Suprapubic skin (tissue), 4 donors: ENCODE measurements at regions not wholly inside any gene's neighbourhood (a gene's known extent, or its start where the extent isn't known, plus 50 kb on each side); places are given as distances from the start of the nearest gene placed in this dataset.
"Not testable (repeated sequence)": the region's sequence is repeated elsewhere in the genome, so short reads cannot be mapped to it uniquely, and the experiment has no call there.

Source experiments
- DNase-seq, 2 donors: peaks; one replicate each; pipeline ENCODE4 v3.0.0-alpha.2; 2019; ENCODE audit warnings: low spot score in 2 of 2
- H3K27ac ChIP-seq: fragments of 200-600 bp; sonication (generic); one replicate; pipeline ENCODE4 v1.5.1; 2019
- H3K27me3 ChIP-seq: fragments of 200-600 bp; sonication (generic); one replicate; pipeline ENCODE4 v1.5.1; 2019
- H3K36me3 ChIP-seq: fragments of 200-600 bp; sonication (generic); one replicate; pipeline ENCODE4 v1.5.1; 2019
- H3K4me1 ChIP-seq: fragments of 200-600 bp; sonication (generic); one replicate; pipeline ENCODE4 v1.5.1; 2019
- H3K4me3 ChIP-seq: fragments of 200-600 bp; sonication (generic); one replicate; pipeline ENCODE4 v1.5.1; 2019; ENCODE audit warnings: mild to moderate bottlenecking
- H3K9me3 ChIP-seq: fragments of 200-600 bp; sonication (generic); one replicate; pipeline ENCODE4 v1.5.1; 2019
- EP300 ChIP-seq: sonication (generic); formaldehyde crosslinking; IDR thresholded peaks from one replicate; pipeline ENCODE4 v1.6.1; 2017; ENCODE audit warnings: antibody characterized with exemption
- POLR2A ChIP-seq, 2 donors: fragments of 450-650 bp; IDR thresholded peaks; one replicate each; pipeline ENCODE4 v1.6.1; 2017; ENCODE audit warnings: antibody characterized with exemption in 2 of 2, mild to moderate bottlenecking in 2 of 2, moderate library complexity in 2 of 2
- POLR2AphosphoS5 ChIP-seq, 3 donors: sonication (generic); formaldehyde crosslinking; IDR thresholded peaks; one replicate each; pipeline ENCODE4 v1.6.1; 2017; ENCODE audit warnings: antibody characterized with exemption in 3 of 3
- WGBS: methylation state at CpG from one replicate; pipeline ENCODE4 v1.1.5; 2018; 5-methylcytosine and 5-hydroxymethylcytosine counted together
- TF ChIP-seq, protein P1 (sequence below), 2 donors: fragments of 200-600 bp in 1 of 2; fragments of 450-650 bp in 1 of 2; sonication (generic) in 1 of 2; IDR thresholded peaks; one replicate each; pipeline ENCODE4 v1.5.1; 2016 to 2019; ENCODE audit warnings: antibody characterized with exemption in 2 of 2, mild to moderate bottlenecking in 1 of 2, moderate library complexity in 1 of 2

DNA sequence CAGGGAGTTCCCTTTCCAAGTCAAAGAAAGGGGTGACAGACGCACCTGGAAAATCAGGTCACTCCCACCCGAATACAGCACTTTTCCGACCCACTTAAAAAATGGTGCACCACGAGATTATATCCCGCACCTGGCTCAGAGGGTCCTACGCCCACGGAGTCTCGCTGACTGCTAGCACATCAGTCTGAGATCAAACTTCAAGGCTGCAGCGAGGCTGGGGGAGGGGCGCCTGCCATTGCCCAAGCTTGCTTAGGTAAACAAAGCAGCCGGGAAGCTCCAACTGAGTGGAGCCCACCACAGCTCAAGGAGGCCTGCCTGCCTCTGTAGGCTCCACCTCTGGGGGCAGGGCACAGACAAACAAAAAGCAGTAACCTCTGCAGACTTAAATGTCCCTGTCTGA lies 277.8 kb upstream of the ARHGAP42 start:
- H3K4me3 ChIP-seq, H3K4me1 ChIP-seq, H3K27me3 ChIP-seq, DNase-seq, H3K27ac ChIP-seq, H3K36me3 ChIP-seq, H3K9me3 ChIP-seq: not testable (repeated sequence)
- WGBS = 85% methylated on average over 11 of the region's 11 CpGs

DNA sequence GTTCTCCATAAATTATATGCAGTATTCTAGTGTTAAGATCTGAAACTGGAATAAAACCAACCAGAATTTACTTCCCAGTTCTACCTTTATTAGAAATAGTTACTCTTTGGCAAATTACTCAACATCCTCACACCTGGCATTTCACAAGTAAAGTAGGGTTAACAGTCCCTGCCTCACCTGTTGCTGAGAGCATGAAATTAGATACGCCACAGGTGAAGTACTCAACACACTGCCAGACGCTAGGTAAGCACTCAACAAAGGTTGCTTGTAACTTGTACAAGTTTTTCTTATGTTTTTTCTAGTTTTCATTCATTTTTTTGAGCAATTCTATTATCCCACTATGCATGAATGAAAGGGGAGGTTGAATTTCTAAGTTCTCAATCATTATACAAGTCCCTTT lies 267.6 kb upstream of the ARHGAP42 start:
- Histone ChIP-seq H3K27ac (no peak overlapping the region), H3K27me3 (no peaks in the 10 kb centered on the region), H3K4me1 (no peaks in the 10 kb centered on the region), H3K9me3 (peaks cover 8% of the 10 kb centered on the region), H3K36me3 (no peaks in the 10 kb centered on the region), H3K4me3 (no peak overlapping the region)
- TF ChIP-seq POLR2AphosphoS5 (IDR thresholded peaks at IDR 0.05) = no peak
- no peak for TF ChIP-seq POLR2A (IDR thresholded peaks at IDR 0.05)
- TF ChIP-seq, protein P1, sequence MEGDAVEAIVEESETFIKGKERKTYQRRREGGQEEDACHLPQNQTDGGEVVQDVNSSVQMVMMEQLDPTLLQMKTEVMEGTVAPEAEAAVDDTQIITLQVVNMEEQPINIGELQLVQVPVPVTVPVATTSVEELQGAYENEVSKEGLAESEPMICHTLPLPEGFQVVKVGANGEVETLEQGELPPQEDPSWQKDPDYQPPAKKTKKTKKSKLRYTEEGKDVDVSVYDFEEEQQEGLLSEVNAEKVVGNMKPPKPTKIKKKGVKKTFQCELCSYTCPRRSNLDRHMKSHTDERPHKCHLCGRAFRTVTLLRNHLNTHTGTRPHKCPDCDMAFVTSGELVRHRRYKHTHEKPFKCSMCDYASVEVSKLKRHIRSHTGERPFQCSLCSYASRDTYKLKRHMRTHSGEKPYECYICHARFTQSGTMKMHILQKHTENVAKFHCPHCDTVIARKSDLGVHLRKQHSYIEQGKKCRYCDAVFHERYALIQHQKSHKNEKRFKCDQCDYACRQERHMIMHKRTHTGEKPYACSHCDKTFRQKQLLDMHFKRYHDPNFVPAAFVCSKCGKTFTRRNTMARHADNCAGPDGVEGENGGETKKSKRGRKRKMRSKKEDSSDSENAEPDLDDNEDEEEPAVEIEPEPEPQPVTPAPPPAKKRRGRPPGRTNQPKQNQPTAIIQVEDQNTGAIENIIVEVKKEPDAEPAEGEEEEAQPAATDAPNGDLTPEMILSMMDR (IDR thresholded peaks at IDR 0.05) = no peak
- TF ChIP-seq EP300 = no peak
- no peak for DNase-seq
- 65% methylated on average over 2 of the region's 2 CpGs for WGBS

DNA sequence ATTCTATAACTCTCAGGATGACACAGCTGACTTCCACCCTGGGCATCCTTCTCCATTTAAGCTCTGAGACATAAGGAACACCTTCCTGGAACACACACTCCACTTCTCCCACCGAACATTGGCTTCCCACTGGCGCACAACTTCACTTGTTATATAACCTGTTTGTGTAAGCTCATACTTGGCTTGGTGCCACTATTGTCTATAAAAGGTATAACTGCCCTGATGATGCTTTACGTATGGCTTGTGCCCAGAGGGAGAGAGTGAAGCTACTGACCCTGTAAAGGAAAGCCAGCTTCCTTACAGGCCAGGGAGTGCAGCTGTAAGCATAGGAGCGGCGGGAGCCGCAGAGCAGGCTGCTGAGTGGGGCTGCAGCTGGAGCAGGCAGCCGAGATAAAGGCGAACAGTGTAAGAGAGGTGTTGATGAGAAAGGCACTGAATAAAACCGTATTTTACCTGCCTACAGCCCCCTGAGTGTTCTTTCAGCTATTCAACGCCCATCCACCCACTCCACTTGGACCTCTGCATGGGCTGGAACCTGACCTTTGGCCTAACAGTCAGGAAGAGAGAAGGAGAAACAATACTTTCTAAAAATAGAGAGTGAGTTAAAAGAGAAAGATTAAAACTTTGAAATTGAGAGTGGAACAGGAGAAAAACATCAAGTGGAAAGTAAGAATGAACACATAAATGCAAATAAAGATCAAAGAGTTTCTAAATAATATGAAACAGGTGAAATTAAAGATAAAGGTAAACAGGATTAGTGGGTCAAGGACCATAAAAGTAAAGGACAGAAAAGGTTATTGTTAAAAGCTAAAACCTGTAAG lies 252.1 kb upstream of the ARHGAP42 start:
- no peak for TF ChIP-seq EP300
- no peak for TF ChIP-seq POLR2A (IDR thresholded peaks at IDR 0.05)
- no peak for TF ChIP-seq POLR2AphosphoS5 (IDR thresholded peaks at IDR 0.05)
- TF ChIP-seq, protein P1 (IDR thresholded peaks at IDR 0.05) = no peak
- H3K27ac ChIP-seq = no peak overlapping the region
- no peaks in the 10 kb centered on the region for H3K27me3 ChIP-seq
- no peak overlapping the region for H3K4me3 ChIP-seq
- DNase-seq = no peak
- H3K36me3 ChIP-seq = no peaks in the 10 kb centered on the region
- H3K9me3 ChIP-seq = no peaks in the 10 kb centered on the region
- H3K4me1 ChIP-seq = peaks cover 4% of the 10 kb centered on the region
- 78% methylated on average over 10 of the region's 10 CpGs for WGBS

DNA sequence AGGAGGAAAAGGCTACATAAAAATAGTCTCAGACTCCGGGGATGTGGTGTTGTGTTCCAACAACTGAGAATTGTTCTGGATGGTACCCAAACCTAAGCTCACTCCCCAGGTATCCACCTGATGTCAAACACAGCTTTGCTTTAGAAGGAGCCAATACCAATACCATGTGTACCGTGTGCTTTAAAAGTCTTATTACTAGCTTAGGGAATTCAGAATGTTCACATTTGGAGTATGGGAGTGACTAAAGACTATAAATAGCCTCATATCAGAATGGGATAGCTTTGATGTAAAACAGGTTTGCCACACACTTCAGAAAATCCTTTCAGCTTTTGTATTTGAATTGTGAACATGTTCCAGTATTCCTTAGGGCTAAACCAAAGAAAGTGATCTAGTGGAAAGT lies 248.7 kb upstream of the ARHGAP42 start:
- H3K4me1 ChIP-seq = peaks cover 4% of the 10 kb centered on the region
- H3K9me3 ChIP-seq = no peaks in the 10 kb centered on the region
- TF ChIP-seq POLR2A (IDR thresholded peaks at IDR 0.05) (no peak), EP300 (no peak), POLR2AphosphoS5 (IDR thresholded peaks at IDR 0.05) (no peak)
- TF ChIP-seq, protein P1 (IDR thresholded peaks at IDR 0.05) = no peak
- H3K36me3 ChIP-seq = no peaks in the 10 kb centered on the region
- no peaks in the 10 kb centered on the region for H3K27me3 ChIP-seq
- WGBS = 31% methylated on average over 2 of the region's 2 CpGs
- no peak for DNase-seq
- no peak overlapping the region for H3K27ac ChIP-seq
- H3K4me3 ChIP-seq = no peak overlapping the region

DNA sequence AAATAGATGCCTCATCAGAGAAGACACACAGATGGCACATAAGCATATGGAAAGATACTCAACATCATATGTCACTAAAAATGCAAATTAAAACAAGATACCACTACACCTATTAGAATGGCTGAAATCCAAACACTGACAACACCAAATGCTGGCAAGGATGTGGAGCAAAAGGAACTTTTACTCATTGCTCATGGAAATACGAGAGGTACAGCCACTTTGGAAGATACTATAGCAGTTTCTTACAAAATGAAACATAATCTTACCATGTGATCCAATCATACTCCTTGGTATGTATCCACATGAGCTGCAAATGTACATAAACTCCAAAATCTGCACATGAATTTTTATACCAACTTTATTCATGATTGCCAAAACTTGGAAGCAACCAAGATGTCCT lies 246.0 kb upstream of the ARHGAP42 start:
- Histone ChIP-seq H3K36me3 (no peaks in the 10 kb centered on the region), H3K4me1 (peaks cover 11% of the 10 kb centered on the region), H3K27ac (no peak overlapping the region), H3K27me3 (no peaks in the 10 kb centered on the region), H3K4me3 (no peak overlapping the region), H3K9me3 (no peaks in the 10 kb centered on the region)
- WGBS = 86% methylated on average over 1 of the region's 1 CpG
- DNase-seq = no peak
- TF ChIP-seq POLR2A (IDR thresholded peaks at IDR 0.05) = no peak

DNA sequence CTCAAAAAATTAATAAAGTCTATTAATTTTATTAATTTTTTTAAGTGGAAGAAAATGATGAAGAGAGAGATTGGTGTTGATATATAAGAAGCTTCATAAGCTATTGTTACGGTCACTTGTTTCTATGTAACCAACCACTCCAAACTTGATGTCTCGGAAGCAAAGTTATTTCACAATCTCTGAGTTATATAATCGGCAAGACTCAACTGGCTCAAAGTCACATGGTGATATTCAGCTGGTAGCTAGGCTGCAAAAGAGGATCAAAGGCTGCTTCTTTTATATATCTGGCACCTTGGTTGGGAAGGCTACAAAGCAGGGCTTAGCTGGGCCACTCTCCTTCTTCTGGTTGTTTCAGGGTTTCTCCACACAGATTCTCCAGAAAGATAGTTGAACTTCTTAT lies 245.1 kb upstream of the ARHGAP42 start:
- H3K27me3 ChIP-seq = no peaks in the 10 kb centered on the region
- 57% methylated on average over 3 of the region's 3 CpGs for WGBS
- TF ChIP-seq POLR2A (IDR thresholded peaks at IDR 0.05) (no peak), EP300 (no peak), POLR2AphosphoS5 (IDR thresholded peaks at IDR 0.05) (no peak)
- TF ChIP-seq, protein P1 (IDR thresholded peaks at IDR 0.05) = no peak

More for the DNA sequence above, 245.1 kb upstream of the ARHGAP42 start:
- no peak overlapping the region for H3K27ac ChIP-seq
- DNase-seq = no peak
- no peaks in the 10 kb centered on the region for H3K36me3 ChIP-seq
- no peaks in the 10 kb centered on the region for H3K9me3 ChIP-seq
- no peak overlapping the region for H3K4me3 ChIP-seq
- H3K4me1 ChIP-seq = peaks cover 11% of the 10 kb centered on the region
